ENCODE measurements at regions not wholly inside any gene's neighbourhood (a gene's known extent, or its start where the extent isn't known, plus 50 kb on each side); places are given as distances from the start of the nearest gene placed in this dataset.
A peak's percentile ranks its signal among the peaks of the same experiment; 100 is the strongest.

GRCh38 chr4:122671919-122672490 lies 51.1 kb upstream of the IL21 start:
- Histone ChIP-seq H3F3A (ENCODE audit: insufficient read depth) (peaks cover 24% of the 10 kb centered on the region), H2AFZ (no peak overlapping the region), H3K4me3 (no peak overlapping the region), H3K27ac (no peak overlapping the region), H3K9ac (no peak overlapping the region), H3K9me2 (ENCODE audit: insufficient read depth) (no peaks in the 10 kb centered on the region), H3K36me3 (ENCODE audit: low read depth) (no peaks in the 10 kb centered on the region), H3K79me2 (ENCODE audit: insufficient read depth) (no peaks in the 10 kb centered on the region), H3K9me3 (ENCODE audit: low read depth) (no peaks in the 10 kb centered on the region), H4K20me1 (ENCODE audit: insufficient read depth) (no peaks in the 10 kb centered on the region), H3K27me3 (replicated peaks; ENCODE audit: insufficient read depth) (no peaks in the 10 kb centered on the region), H3K4me2 (ENCODE audit: unreplicated experiment) (no peak overlapping the region), H3K4me1 (ENCODE audit: insufficient read depth) (peaks cover 25% of the 10 kb centered on the region)
- TF ChIP-seq EZH2phosphoT487 (IDR thresholded peaks at IDR 0.05; ENCODE audit: insufficient read depth, low read depth), result no peak
- no peak for TF ChIP-seq EZH2 (IDR thresholded peaks at IDR 0.05; ENCODE audit: insufficient read depth, poor library complexity, severe bottlenecking)
- 97 to 99% methylated on average over 4 of the region's 4 CpGs for WGBS, 2 experiments (ENCODE audit: low coverage in 1 of 2, low lambda C conversion rate in 2 of 2, missing lambda C conversion rate in 2 of 2)
- no peak for DNase-seq
- in situ Hi-C loops (cut with MboI), result no loop called here

- Histone ChIP-seq H3F3A (ENCODE audit: insufficient read depth) (peaks cover 12% of the 10 kb centered on the region), H3K36me3 (ENCODE audit: low read depth) (no peaks in the 10 kb centered on the region), H3K9ac (no peak overlapping the region), H3K27ac (no peak overlapping the region), H3K4me1 (ENCODE audit: insufficient read depth) (peaks cover 13% of the 10 kb centered on the region), H3K79me2 (ENCODE audit: insufficient read depth) (no peaks in the 10 kb centered on the region), H3K9me3 (ENCODE audit: low read depth) (no peaks in the 10 kb centered on the region), H2AFZ (0 out of 2 replicates have a peak overlapping the region, but pooled peaks have one; percentile 20), H3K4me3 (no peak overlapping the region), H3K4me2 (ENCODE audit: unreplicated experiment) (no peak overlapping the region), H3K27me3 (replicated peaks; ENCODE audit: insufficient read depth) (no peaks in the 10 kb centered on the region), H4K20me1 (ENCODE audit: insufficient read depth) (no peaks in the 10 kb centered on the region), H3K9me2 (ENCODE audit: insufficient read depth) (no peaks in the 10 kb centered on the region)
- in situ Hi-C loops (cut with MboI), result no loop called here
- DNase-seq, result peak; percentile 29
- 18 to 19% methylated on average over 2 of the region's 2 CpGs for WGBS, 2 experiments (ENCODE audit: low coverage in 1 of 2, low lambda C conversion rate in 2 of 2, missing lambda C conversion rate in 2 of 2)
- TF ChIP-seq EZH2 (IDR thresholded peaks at IDR 0.05; ENCODE audit: insufficient read depth, poor library complexity, severe bottlenecking) (no peak), EZH2phosphoT487 (IDR thresholded peaks at IDR 0.05; ENCODE audit: insufficient read depth, low read depth) (no peak)
Observed at GRCh38 chr4:122673252-122673651, 52.4 kb upstream of the IL21 start.

- Histone ChIP-seq H3K27me3 (replicated peaks; ENCODE audit: insufficient read depth) (no peaks in the 10 kb centered on the region), H3K27ac (no peak overlapping the region), H3K36me3 (ENCODE audit: low read depth) (no peaks in the 10 kb centered on the region), H3K9me3 (ENCODE audit: low read depth) (no peaks in the 10 kb centered on the region), H3K79me2 (ENCODE audit: insufficient read depth) (no peaks in the 10 kb centered on the region), H3K4me1 (ENCODE audit: insufficient read depth) (peaks cover 2% of the 10 kb centered on the region; the same call in 1 of the 2 replicates), H3K4me3 (no peak overlapping the region), H4K20me1 (ENCODE audit: insufficient read depth) (no peaks in the 10 kb centered on the region), H3K9me2 (ENCODE audit: insufficient read depth) (no peaks in the 10 kb centered on the region), H3K4me2 (ENCODE audit: unreplicated experiment) (no peak overlapping the region), H3K9ac (no peak overlapping the region), H3F3A (ENCODE audit: insufficient read depth) (peaks cover 1% of the 10 kb centered on the region; the same call in 1 of the 2 replicates), H2AFZ (no peak overlapping the region)
- no peak for DNase-seq
- 85 to 91% methylated on average over 1 of the region's 1 CpG for WGBS, 2 experiments (ENCODE audit: low coverage in 1 of 2, low lambda C conversion rate in 2 of 2, missing lambda C conversion rate in 2 of 2)
- in situ Hi-C loops (cut with MboI), result no loop called here
- TF ChIP-seq EZH2phosphoT487 (IDR thresholded peaks at IDR 0.05; ENCODE audit: insufficient read depth, low read depth) (no peak), EZH2 (IDR thresholded peaks at IDR 0.05; ENCODE audit: insufficient read depth, poor library complexity, severe bottlenecking) (no peak)
Observed at GRCh38 chr4:122674371-122674770, 53.5 kb upstream of the IL21 start.

- Histone ChIP-seq H2AFZ (no peak overlapping the region), H3K27ac (no peak overlapping the region), H3K4me2 (ENCODE audit: unreplicated experiment) (no peak overlapping the region), H3K4me1 (ENCODE audit: insufficient read depth) (no peaks in the 10 kb centered on the region), H3K9me3 (ENCODE audit: low read depth) (no peaks in the 10 kb centered on the region), H3K9me2 (ENCODE audit: insufficient read depth) (no peaks in the 10 kb centered on the region), H3K79me2 (ENCODE audit: insufficient read depth) (no peaks in the 10 kb centered on the region), H3K4me3 (no peak overlapping the region), H3K36me3 (ENCODE audit: low read depth) (no peaks in the 10 kb centered on the region), H3F3A (ENCODE audit: insufficient read depth) (no peaks in the 10 kb centered on the region), H4K20me1 (ENCODE audit: insufficient read depth) (no peaks in the 10 kb centered on the region), H3K27me3 (replicated peaks; ENCODE audit: insufficient read depth) (no peaks in the 10 kb centered on the region), H3K9ac (no peak overlapping the region)
- no peak for TF ChIP-seq EZH2phosphoT487 (IDR thresholded peaks at IDR 0.05; ENCODE audit: insufficient read depth, low read depth)
- no peak for TF ChIP-seq EZH2 (IDR thresholded peaks at IDR 0.05; ENCODE audit: insufficient read depth, poor library complexity, severe bottlenecking)
- WGBS, 2 experiments (ENCODE audit: low coverage in 1 of 2, low lambda C conversion rate in 2 of 2, missing lambda C conversion rate in 2 of 2), result 83 to 94% methylated on average over 2 of the region's 2 CpGs
- in situ Hi-C loops (cut with MboI), result no loop called here
- no peak for DNase-seq
Observed at GRCh38 chr4:122679317-122679716, 53.2 kb upstream of the BBS12 start.

Data from GM23248 (cell line).